Body of pancreas (tissue), 4 donors: ENCODE measurements at regions not wholly inside any gene's neighbourhood (a gene's known extent, or its start where the extent isn't known, plus 50 kb on each side); places are given as distances from the start of the nearest gene placed in this dataset.

Experiments
- ATAC-seq: fragments of 150-250 bp; one replicate; pipeline ENCODE4 v1.9.1; 2016
- DNase-seq, 4 donors: peaks; one replicate each; pipeline ENCODE4 v3.0.0-alpha.2; 2019
- H3K27ac ChIP-seq, 4 donors: fragments of 200-600 bp; sonication (generic); 1 replicate in 3 of 4; 2 replicates in 1 of 4; pipeline versions ENCODE4 v1.5.1 to v1.6.1; 2016 to 2019; ENCODE audit warnings: mild to moderate bottlenecking in 1 of 4, mixed read lengths in 1 of 4, moderate library complexity in 1 of 4
- H3K27me3 ChIP-seq, 2 donors: fragments of 200-600 bp; sonication (generic); one replicate each; pipeline ENCODE4 v1.6.0; 2016; ENCODE audit warnings: mild to moderate bottlenecking in 1 of 2
- H3K36me3 ChIP-seq, 2 donors: fragments of 200-600 bp; sonication (generic); replicated peaks in 1 of 2; 2 replicates each; pipeline ENCODE4 v1.5.1; 2016; ENCODE audit warnings: low read depth in 2 of 2; ENCODE audit not compliant: insufficient read depth in 1 of 2
- H3K4me1 ChIP-seq: fragments of 200-600 bp; sonication (generic); one replicate; pipeline ENCODE4 v1.6.0; 2016
- H3K4me3 ChIP-seq, 2 donors: fragments of 200-600 bp; sonication (generic); 1 replicate in 1 of 2; 2 replicates in 1 of 2; pipeline ENCODE4 v1.5.1; 2016 to 2019
- H3K9me3 ChIP-seq, 3 donors: fragments of 200-600 bp; sonication (generic); 1 replicate in 2 of 3; 2 replicates in 1 of 3; pipeline ENCODE4 v1.5.1; 2016
- CTCF ChIP-seq, 7 experiments: fragments of 450-650 bp in 4 of 7; fragments of 200-600 bp in 3 of 7; sonication (generic) in 3 of 7; IDR thresholded peaks; one replicate each; pipeline ENCODE4 v1.5.1; 2016 to 2019; ENCODE audit warnings: antibody characterized with exemption in 7 of 7
- POLR2A ChIP-seq, 3 donors: fragments of 450-650 bp; IDR thresholded peaks; one replicate each; pipeline ENCODE4 v1.6.1; 2016; ENCODE audit warnings: antibody characterized with exemption in 3 of 3, mild to moderate bottlenecking in 2 of 3
- WGBS, 2 donors: methylation state at CpG; one replicate each; pipeline ENCODE4 v1.1.5; 2017; 5-methylcytosine and 5-hydroxymethylcytosine counted together
- intact Hi-C: fragments of 100-400 bp; cut with DNase I; formaldehyde crosslinking; loops from one replicate; pipeline ENCODE4 v1.15.1; 2023

GRCh38 chr18:23386317-23386716 is 66.8 kb upstream of the RIOK3 start:
- no peak overlapping the region for H3K27ac ChIP-seq
- no peak overlapping the region for H3K4me3 ChIP-seq
- WGBS, 2 donors, result 73 to 93% methylated on average over 3 of the region's 3 CpGs
- no peaks in the 10 kb centered on the region for H3K27me3 ChIP-seq
- intact Hi-C loops, result no loop called here
- H3K9me3 ChIP-seq, result no peaks in the 10 kb centered on the region
- ATAC-seq, result no peak
- no peaks in the 10 kb centered on the region for H3K4me1 ChIP-seq
- no peak for DNase-seq
- no peak for TF ChIP-seq CTCF (IDR thresholded peaks at IDR 0.05)
- no peak for TF ChIP-seq POLR2A (IDR thresholded peaks at IDR 0.05)
- H3K36me3 ChIP-seq, result no peaks in the 10 kb centered on the region

GRCh38 chr18:23387265-23387664 is 65.8 kb upstream of the RIOK3 start:
- no peak for DNase-seq
- Histone ChIP-seq H3K4me3 (no peak overlapping the region), H3K27me3 (no peaks in the 10 kb centered on the region), H3K9me3 (no peaks in the 10 kb centered on the region), H3K27ac (no peak overlapping the region), H3K36me3 (no peaks in the 10 kb centered on the region), H3K4me1 (no peaks in the 10 kb centered on the region)
- no peak for ATAC-seq
- 75 to 86% methylated on average over 4 of the region's 4 CpGs for WGBS, 2 donors
- TF ChIP-seq CTCF (IDR thresholded peaks at IDR 0.05) (no peak), POLR2A (IDR thresholded peaks at IDR 0.05) (no peak)
- intact Hi-C loops, result no loop called here

GRCh38 chr18:23388357-23388756 is 64.7 kb upstream of the RIOK3 start:
- no peak for ATAC-seq

GRCh38 chr18:23391156-23391555 is 61.9 kb upstream of the RIOK3 start:
- no peaks in the 10 kb centered on the region for H3K36me3 ChIP-seq
- intact Hi-C loops, result no loop called here
- ATAC-seq (no peak), DNase-seq (no peak)
- no peaks in the 10 kb centered on the region for H3K27me3 ChIP-seq
- no peak overlapping the region for H3K27ac ChIP-seq
- 94 to 96% methylated on average over 3 of the region's 3 CpGs for WGBS, 2 donors
- no peak for TF ChIP-seq CTCF (IDR thresholded peaks at IDR 0.05)
- TF ChIP-seq POLR2A (IDR thresholded peaks at IDR 0.05), result no peak
- H3K4me1 ChIP-seq, result no peaks in the 10 kb centered on the region
- H3K9me3 ChIP-seq, result no peaks in the 10 kb centered on the region
- no peak overlapping the region for H3K4me3 ChIP-seq

More at GRCh38 chr18:23388357-23388756, 64.7 kb upstream of the RIOK3 start:
- Histone ChIP-seq H3K9me3 (no peaks in the 10 kb centered on the region), H3K36me3 (no peaks in the 10 kb centered on the region), H3K4me1 (no peaks in the 10 kb centered on the region), H3K27ac (no peak overlapping the region), H3K4me3 (no peak overlapping the region), H3K27me3 (no peaks in the 10 kb centered on the region)
- intact Hi-C loops, result no loop called here
- TF ChIP-seq CTCF (IDR thresholded peaks at IDR 0.05), result no peak
- no peak for TF ChIP-seq POLR2A (IDR thresholded peaks at IDR 0.05)
- 90 to 94% methylated on average over 4 of the region's 4 CpGs for WGBS, 2 donors
- no peak for DNase-seq

- Histone ChIP-seq H3K27ac (no peak overlapping the region), H3K27me3 (no peaks in the 10 kb centered on the region), H3K36me3 (no peaks in the 10 kb centered on the region), H3K9me3 (no peaks in the 10 kb centered on the region), H3K4me3 (no peak overlapping the region), H3K4me1 (no peaks in the 10 kb centered on the region)
- DNase-seq (no peak), ATAC-seq (no peak)
- intact Hi-C loops, result no loop called here
- TF ChIP-seq CTCF (IDR thresholded peaks at IDR 0.05) (no peak), POLR2A (IDR thresholded peaks at IDR 0.05) (no peak)
- 69 to 73% methylated on average over 3 of the region's 3 CpGs for WGBS, 2 donors
Observed at GRCh38 chr18:23397907-23398306, 55.2 kb upstream of the RIOK3 start.
